Natural killer cell (primary cell): ENCODE measurements at regions not wholly inside any gene's neighbourhood (a gene's known extent, or its start where the extent isn't known, plus 50 kb on each side); places are given as distances from the start of the nearest gene placed in this dataset.

Source experiments
- ATAC-seq, 3 donors: fragments of 150-1000 bp in 2 of 3; fragments of 200-7000 bp in 1 of 3; cut with Tn5 transposase; 1 replicate in 1 of 3; 2 replicates in 2 of 3; pipeline ENCODE4 v1.10.0; 2021; ENCODE audit warnings: mild to moderate bottlenecking in 2 of 3, moderate library complexity in 2 of 3
- DNase-seq, 2 donors: peaks; one replicate each; pipeline versions ENCODE4 v3.0.0 to v3.0.0-alpha.2; 2013 to 2021; ENCODE audit warnings: mixed read lengths in 1 of 2
- H3K27ac ChIP-seq: one replicate; pipeline ENCODE4 v1.5.1; 2013; ENCODE audit warnings: mild to moderate bottlenecking, low read length
- H3K27me3 ChIP-seq: one replicate; pipeline ENCODE4 v1.6.1; 2013; ENCODE audit warnings: low read length; ENCODE audit not compliant: control insufficient read depth, insufficient read depth
- H3K36me3 ChIP-seq: one replicate; pipeline ENCODE4 v1.6.1; 2013; ENCODE audit warnings: low read length; ENCODE audit not compliant: control insufficient read depth, insufficient read depth
- H3K4me1 ChIP-seq: one replicate; pipeline ENCODE4 v1.6.1; 2013; ENCODE audit warnings: low read length; ENCODE audit not compliant: control insufficient read depth, insufficient read depth
- H3K4me3 ChIP-seq: one replicate; pipeline ENCODE4 v1.5.1; 2013; ENCODE audit warnings: low read length
- H3K9me3 ChIP-seq: one replicate; pipeline ENCODE4 v1.6.1; 2013; ENCODE audit warnings: low read length; ENCODE audit not compliant: control insufficient read depth, insufficient read depth
- H3K27ac Mint-ChIP-seq, 2 donors: one replicate each; pipeline ENCODE4 v1.8.0; 2022; ENCODE audit warnings: mild to moderate bottlenecking in 2 of 2, mixed read lengths in 2 of 2, moderate library complexity in 1 of 2
- H3K27me3 Mint-ChIP-seq, 2 donors: one replicate each; pipeline ENCODE4 v1.8.0; 2022; ENCODE audit warnings: low read depth in 2 of 2, mixed read lengths in 2 of 2
- H3K36me3 Mint-ChIP-seq: one replicate; pipeline ENCODE4 v1.8.0; 2022; ENCODE audit warnings: mixed read lengths
- H3K4me1 Mint-ChIP-seq, 2 donors: one replicate each; pipeline ENCODE4 v1.8.0; 2022; ENCODE audit warnings: mixed read lengths in 2 of 2
- H3K4me3 Mint-ChIP-seq: one replicate; pipeline ENCODE4 v1.8.0; 2022; ENCODE audit warnings: mild to moderate bottlenecking, moderate library complexity, mixed read lengths
- H3K9me3 Mint-ChIP-seq, 2 donors: one replicate each; pipeline ENCODE4 v1.8.0; 2022; ENCODE audit warnings: mixed read lengths in 2 of 2
- WGBS: methylation state at CpG from one replicate; pipeline ENCODE4 v1.1.7; 2013; ENCODE audit warnings: missing lambda C conversion rate; ENCODE audit not compliant: insufficient coverage; 5-methylcytosine and 5-hydroxymethylcytosine counted together
- intact Hi-C: fragments of 100-400 bp; cut with micrococcal nuclease; formaldehyde crosslinking; loops from one replicate; pipeline ENCODE4 v1.14.2; 2022
- TF ChIP-seq, protein P1 (sequence below): fragments of 200-600 bp; IDR thresholded peaks from one replicate; pipeline ENCODE4 v1.8.0; 2022; ENCODE audit warnings: antibody characterized with exemption

DNA sequence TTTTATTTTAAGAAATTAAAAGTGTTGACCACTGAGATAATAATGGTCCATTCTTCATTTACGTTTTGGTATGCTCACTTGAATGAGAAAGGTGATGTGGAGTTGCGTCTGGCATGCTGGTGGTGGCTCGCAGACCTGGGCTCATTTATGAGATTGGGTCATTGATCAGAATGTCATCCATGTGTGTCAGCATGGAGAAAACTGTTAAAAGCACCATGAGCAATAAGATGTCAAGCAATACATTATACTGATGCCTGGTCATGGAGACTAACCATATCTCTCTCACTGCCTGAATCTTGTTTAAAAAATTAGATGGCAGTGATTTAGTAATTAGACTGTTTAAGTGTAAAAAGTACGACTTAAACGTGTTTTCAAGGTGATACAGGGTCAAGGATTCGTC, 503.4 kb upstream of the SEMA6D start:
- no peaks in the 10 kb centered on the region for H3K27me3 ChIP-seq
- no peak overlapping the region for H3K4me3 Mint-ChIP-seq
- ATAC-seq (no peak), DNase-seq (no peak)
- peaks cover 0 to 5% of the 10 kb centered on the region in 2 donors for H3K9me3 Mint-ChIP-seq
- H3K4me1 ChIP-seq = no peaks in the 10 kb centered on the region
- no peaks in the 10 kb centered on the region for H3K4me1 Mint-ChIP-seq
- H3K27me3 Mint-ChIP-seq = no peaks in the 10 kb centered on the region
- intact Hi-C loops = no loop called here
- TF ChIP-seq, protein P1, sequence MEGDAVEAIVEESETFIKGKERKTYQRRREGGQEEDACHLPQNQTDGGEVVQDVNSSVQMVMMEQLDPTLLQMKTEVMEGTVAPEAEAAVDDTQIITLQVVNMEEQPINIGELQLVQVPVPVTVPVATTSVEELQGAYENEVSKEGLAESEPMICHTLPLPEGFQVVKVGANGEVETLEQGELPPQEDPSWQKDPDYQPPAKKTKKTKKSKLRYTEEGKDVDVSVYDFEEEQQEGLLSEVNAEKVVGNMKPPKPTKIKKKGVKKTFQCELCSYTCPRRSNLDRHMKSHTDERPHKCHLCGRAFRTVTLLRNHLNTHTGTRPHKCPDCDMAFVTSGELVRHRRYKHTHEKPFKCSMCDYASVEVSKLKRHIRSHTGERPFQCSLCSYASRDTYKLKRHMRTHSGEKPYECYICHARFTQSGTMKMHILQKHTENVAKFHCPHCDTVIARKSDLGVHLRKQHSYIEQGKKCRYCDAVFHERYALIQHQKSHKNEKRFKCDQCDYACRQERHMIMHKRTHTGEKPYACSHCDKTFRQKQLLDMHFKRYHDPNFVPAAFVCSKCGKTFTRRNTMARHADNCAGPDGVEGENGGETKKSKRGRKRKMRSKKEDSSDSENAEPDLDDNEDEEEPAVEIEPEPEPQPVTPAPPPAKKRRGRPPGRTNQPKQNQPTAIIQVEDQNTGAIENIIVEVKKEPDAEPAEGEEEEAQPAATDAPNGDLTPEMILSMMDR = no peak
- no peak overlapping the region for H3K27ac ChIP-seq
- H3K9me3 ChIP-seq = no peaks in the 10 kb centered on the region
- no peak overlapping the region for H3K4me3 ChIP-seq
- H3K27ac Mint-ChIP-seq = no peak overlapping the region
- WGBS = 76% methylated on average over 6 of the region's 6 CpGs
- no peaks in the 10 kb centered on the region for H3K36me3 Mint-ChIP-seq
- no peaks in the 10 kb centered on the region for H3K36me3 ChIP-seq

DNA sequence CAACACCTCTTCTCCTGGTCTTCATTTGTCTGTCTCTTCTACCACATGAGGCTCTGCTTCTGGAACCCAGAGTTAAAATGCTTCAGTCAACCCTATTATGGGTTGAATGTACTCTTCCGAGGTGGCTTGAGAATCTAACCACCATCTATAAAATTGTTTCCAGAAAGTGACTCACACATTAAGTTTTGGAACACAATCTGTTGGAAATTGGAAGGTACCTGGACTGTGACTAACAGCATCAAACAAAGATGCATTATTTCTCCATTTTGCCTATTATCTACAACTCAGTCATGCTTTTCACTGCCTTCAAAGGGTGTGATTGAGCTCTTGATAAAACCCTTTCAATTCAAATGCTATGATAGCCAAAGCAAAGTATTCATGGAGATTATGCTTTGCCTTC, 499.0 kb upstream of the SEMA6D start:
- Histone ChIP-seq H3K9me3 (no peaks in the 10 kb centered on the region), H3K27me3 (no peaks in the 10 kb centered on the region), H3K4me3 (no peak overlapping the region), H3K4me1 (no peaks in the 10 kb centered on the region), H3K36me3 (no peaks in the 10 kb centered on the region), H3K27ac (no peak overlapping the region)
- Mint-ChIP-seq H3K27me3 (no peaks in the 10 kb centered on the region), H3K27ac (no peak overlapping the region), H3K9me3 (peaks cover 0 to 10% of the 10 kb centered on the region in 2 donors), H3K4me1 (no peaks in the 10 kb centered on the region), H3K4me3 (no peak overlapping the region), H3K36me3 (no peaks in the 10 kb centered on the region)
- ATAC-seq (no peak), DNase-seq (no peak)
- WGBS = 80% methylated on average over 1 of the region's 1 CpG
- intact Hi-C loops = no loop called here
- TF ChIP-seq, protein P1 = no peak

DNA sequence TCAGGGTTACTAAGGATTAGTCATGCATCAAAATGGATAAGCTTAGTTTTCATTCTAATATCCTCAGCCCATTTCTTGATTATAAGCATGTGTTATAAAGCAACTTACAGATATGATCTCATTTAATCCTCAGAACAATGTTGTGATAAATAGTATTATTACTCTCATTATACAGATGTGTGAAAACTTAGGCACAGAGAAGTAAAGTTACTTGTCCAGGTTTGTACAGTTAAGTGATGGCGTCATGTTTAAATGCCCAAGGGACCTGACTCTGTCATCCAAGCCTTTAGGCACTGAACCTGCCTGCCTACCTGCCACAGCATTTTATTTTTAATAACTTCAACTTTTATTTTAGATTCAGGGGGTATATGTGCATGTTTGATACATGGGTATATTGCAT, 472.9 kb upstream of the SEMA6D start:
- H3K9me3 ChIP-seq = no peaks in the 10 kb centered on the region
- H3K27me3 ChIP-seq = no peaks in the 10 kb centered on the region
- DNase-seq (no peak), ATAC-seq (no peak)
- intact Hi-C loops = no loop called here
- TF ChIP-seq, protein P1 = no peak
- no peaks in the 10 kb centered on the region for H3K27me3 Mint-ChIP-seq
- H3K4me3 Mint-ChIP-seq = no peak overlapping the region
- H3K4me1 ChIP-seq = no peaks in the 10 kb centered on the region
- H3K9me3 Mint-ChIP-seq = peaks cover 4 to 6% of the 10 kb centered on the region in 2 donors
- no CpG with 5 or more reads among the region's 1 CpG for WGBS
- no peak overlapping the region for H3K27ac ChIP-seq
- H3K27ac Mint-ChIP-seq = no peak overlapping the region
- H3K4me1 Mint-ChIP-seq = no peaks in the 10 kb centered on the region
- no peak overlapping the region for H3K4me3 ChIP-seq
- H3K36me3 ChIP-seq = no peaks in the 10 kb centered on the region
- H3K36me3 Mint-ChIP-seq = no peaks in the 10 kb centered on the region

DNA sequence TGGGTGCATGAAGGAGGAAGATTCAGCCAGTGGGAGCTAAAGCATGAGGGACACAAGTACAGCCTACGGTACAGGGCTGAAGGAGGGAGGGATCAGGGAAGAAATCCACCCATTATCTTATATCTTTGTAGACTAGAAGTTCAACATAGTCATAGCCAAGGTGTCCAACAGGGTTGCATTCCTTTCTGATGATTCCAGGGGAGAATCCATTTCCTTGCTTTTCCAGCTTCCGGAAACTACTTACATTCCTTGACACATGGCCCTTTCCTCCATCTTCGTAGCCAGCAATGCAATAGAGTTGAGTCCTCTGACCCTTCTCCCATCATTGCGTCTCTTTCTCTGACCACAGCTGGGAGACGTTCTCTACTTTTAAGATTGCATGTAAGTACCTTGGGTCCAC, 471.0 kb upstream of the SEMA6D start:
- no peaks in the 10 kb centered on the region for H3K9me3 ChIP-seq
- no peak overlapping the region for H3K4me3 ChIP-seq
- Mint-ChIP-seq H3K4me1 (no peaks in the 10 kb centered on the region), H3K27ac (no peak overlapping the region), H3K27me3 (no peaks in the 10 kb centered on the region), H3K36me3 (no peaks in the 10 kb centered on the region), H3K4me3 (no peak overlapping the region), H3K9me3 (peaks cover 4 to 6% of the 10 kb centered on the region in 2 donors)
- no peaks in the 10 kb centered on the region for H3K4me1 ChIP-seq
- ATAC-seq = no peak
- TF ChIP-seq, protein P1 = no peak
- H3K36me3 ChIP-seq = no peaks in the 10 kb centered on the region
- DNase-seq = no peak
- no peak overlapping the region for H3K27ac ChIP-seq
- 90% methylated on average over 5 of the region's 5 CpGs for WGBS
- H3K27me3 ChIP-seq = no peaks in the 10 kb centered on the region
- intact Hi-C loops = no loop called here
